ENCODE measurements at regions not wholly inside any gene's neighbourhood (a gene's known extent, or its start where the extent isn't known, plus 50 kb on each side); places are given as distances from the start of the nearest gene placed in this dataset.

- TF ChIP-seq TEAD4 (IDR thresholded peaks at IDR 0.05) (no peak), REST (IDR thresholded peaks at IDR 0.05; ENCODE audit: low read depth) (no peak), RAD21 (IDR thresholded peaks at IDR 0.05; ENCODE audit: low read depth) (no peak), CEBPB (IDR thresholded peaks at IDR 0.05) (no peak), EP300 (IDR thresholded peaks at IDR 0.05; ENCODE audit: borderline replicate concordance) (no peak)
Measured at GRCh38 chr18:25592804-25593360, 240.9 kb upstream of the ZNF521 start.

DNA sequence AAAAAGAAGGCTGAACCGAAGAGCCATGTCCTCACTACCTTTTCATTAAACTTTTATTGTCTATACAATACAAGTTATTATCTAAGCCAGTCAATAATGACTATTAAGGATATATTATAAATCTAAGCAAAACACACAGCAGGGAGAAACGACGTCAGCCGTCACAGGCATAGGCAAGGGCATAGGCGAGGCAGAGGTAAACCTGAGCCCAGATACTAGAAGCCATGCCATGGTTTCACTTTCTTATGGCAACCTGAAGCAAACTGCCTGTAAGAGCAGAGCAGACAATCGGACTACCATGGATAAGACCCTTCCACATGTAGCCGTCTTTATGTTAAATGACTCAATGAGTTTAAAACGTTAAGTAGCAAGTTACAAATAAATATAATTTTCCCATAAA, 238.5 kb upstream of the ZNF521 start:
- TF ChIP-seq EP300 (IDR thresholded peaks at IDR 0.05; ENCODE audit: borderline replicate concordance) (no peak), NFIC (IDR thresholded peaks at IDR 0.05) (no peak), TCF12 (IDR thresholded peaks at IDR 0.05; ENCODE audit: low read depth) (no peak), CREB1 (IDR thresholded peaks at IDR 0.05; ENCODE audit: low read depth) (no peak), FOXM1 (IDR thresholded peaks at IDR 0.05; ENCODE audit: borderline replicate concordance, low read depth) (no peak), YY1 (IDR thresholded peaks at IDR 0.05; ENCODE audit: low read depth) (no peak), EGR1 (IDR thresholded peaks at IDR 0.05) (no peak), TEAD4 (IDR thresholded peaks at IDR 0.05) (no peak), ZBTB7A (IDR thresholded peaks at IDR 0.05; ENCODE audit: low read depth) (no peak), TAF1 (IDR thresholded peaks at IDR 0.05; ENCODE audit: low read depth) (no peak), REST (IDR thresholded peaks at IDR 0.05; ENCODE audit: low read depth) (no peak)
- TF ChIP-seq, protein P1, sequence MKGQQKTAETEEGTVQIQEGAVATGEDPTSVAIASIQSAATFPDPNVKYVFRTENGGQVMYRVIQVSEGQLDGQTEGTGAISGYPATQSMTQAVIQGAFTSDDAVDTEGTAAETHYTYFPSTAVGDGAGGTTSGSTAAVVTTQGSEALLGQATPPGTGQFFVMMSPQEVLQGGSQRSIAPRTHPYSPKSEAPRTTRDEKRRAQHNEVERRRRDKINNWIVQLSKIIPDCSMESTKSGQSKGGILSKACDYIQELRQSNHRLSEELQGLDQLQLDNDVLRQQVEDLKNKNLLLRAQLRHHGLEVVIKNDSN (IDR thresholded peaks at IDR 0.05) = no peak
- TF ChIP-seq, protein P2, sequence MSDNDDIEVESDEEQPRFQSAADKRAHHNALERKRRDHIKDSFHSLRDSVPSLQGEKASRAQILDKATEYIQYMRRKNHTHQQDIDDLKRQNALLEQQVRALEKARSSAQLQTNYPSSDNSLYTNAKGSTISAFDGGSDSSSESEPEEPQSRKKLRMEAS (IDR thresholded peaks at IDR 0.05) = no peak

GRCh38 chr18:25587545-25587944, 235.6 kb upstream of the ZNF521 start:
- TF ChIP-seq EP300 (IDR thresholded peaks at IDR 0.05; ENCODE audit: borderline replicate concordance) (no peak), CEBPB (IDR thresholded peaks at IDR 0.05) (no peak), ZBTB7A (IDR thresholded peaks at IDR 0.05; ENCODE audit: low read depth) (no peak), NFIC (IDR thresholded peaks at IDR 0.05) (no peak), TAF1 (IDR thresholded peaks at IDR 0.05; ENCODE audit: low read depth) (no peak), TCF12 (IDR thresholded peaks at IDR 0.05; ENCODE audit: low read depth) (no peak), YY1 (IDR thresholded peaks at IDR 0.05; ENCODE audit: low read depth) (no peak)
- TF ChIP-seq, protein P1 (IDR thresholded peaks at IDR 0.05) = no peak
- TF ChIP-seq, protein P2 (IDR thresholded peaks at IDR 0.05) = no peak

DNA sequence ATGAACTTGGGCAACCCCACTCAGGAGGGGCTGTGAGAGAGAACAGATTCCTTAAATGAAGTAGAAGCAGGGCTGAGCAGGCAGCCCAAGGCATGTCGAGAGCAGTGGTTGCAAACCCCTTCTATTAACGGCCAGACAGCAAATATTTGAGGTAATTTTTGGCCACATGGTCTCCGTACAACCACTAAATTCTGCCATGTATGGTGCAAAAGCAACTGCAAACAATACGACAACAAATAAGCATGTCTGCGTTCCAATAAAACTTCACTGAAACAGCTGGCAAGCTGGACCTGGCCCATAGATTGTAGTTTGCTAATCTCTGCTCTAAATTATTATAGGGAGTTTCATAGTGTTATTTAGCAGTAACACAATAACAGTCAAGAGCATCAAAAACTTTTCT, 217.0 kb upstream of the ZNF521 start:
- TF ChIP-seq RAD21 (IDR thresholded peaks at IDR 0.05; ENCODE audit: low read depth) = no peak

GRCh38 chr18:25563816-25564683, 212.1 kb upstream of the ZNF521 start:
- TF ChIP-seq REST (IDR thresholded peaks at IDR 0.05; ENCODE audit: low read depth) (no peak), FOXM1 (IDR thresholded peaks at IDR 0.05; ENCODE audit: borderline replicate concordance, low read depth) (no peak), TEAD4 (IDR thresholded peaks at IDR 0.05) (no peak), CREB1 (IDR thresholded peaks at IDR 0.05; ENCODE audit: low read depth) (no peak), EGR1 (IDR thresholded peaks at IDR 0.05) (no peak), EP300 (IDR thresholded peaks at IDR 0.05; ENCODE audit: borderline replicate concordance) (no peak), TCF12 (IDR thresholded peaks at IDR 0.05; ENCODE audit: low read depth) (no peak), RAD21 (IDR thresholded peaks at IDR 0.05; ENCODE audit: low read depth) (no peak), YY1 (IDR thresholded peaks at IDR 0.05; ENCODE audit: low read depth) (no peak), CEBPB (IDR thresholded peaks at IDR 0.05) (no peak)
- TF ChIP-seq, protein P2 (IDR thresholded peaks at IDR 0.05) = no peak
- TF ChIP-seq, protein P1 (IDR thresholded peaks at IDR 0.05) = no peak

Data from Ishikawa (cell line).